ENCODE measurements at regions not wholly inside any gene's neighbourhood (a gene's known extent, or its start where the extent isn't known, plus 50 kb on each side); places are given as distances from the start of the nearest gene placed in this dataset.

GRCh38 chr19:27922970-27923369 is 1290.0 kb downstream of the UQCRFS1 start:
- no peak for DNase-seq

- DNase-seq = no peak
Observed at GRCh38 chr19:27920774-27921173, 1292.2 kb downstream of the UQCRFS1 start.

DNA sequence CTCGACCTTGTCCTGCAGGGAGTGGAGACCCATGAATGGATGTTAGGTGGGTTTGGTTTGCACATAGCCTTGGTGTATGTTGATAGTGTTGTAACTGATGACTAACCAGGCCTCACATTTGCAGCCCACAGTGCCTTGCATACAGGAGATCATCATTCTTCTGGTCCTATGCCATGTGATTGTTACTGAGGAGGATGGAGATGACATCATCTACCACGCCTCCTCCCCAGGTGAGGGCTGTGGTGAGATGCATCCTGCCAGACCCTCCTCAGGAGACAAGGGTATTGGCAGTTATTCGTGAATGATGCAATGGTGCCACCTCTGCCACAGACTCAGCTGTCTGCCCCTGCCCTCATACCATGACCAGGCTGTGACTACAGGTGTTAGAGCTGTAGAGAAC is 1294.1 kb downstream of the UQCRFS1 start:
- DNase-seq = no peak

GRCh38 chr19:27911122-27911898 is 1301.6 kb downstream of the UQCRFS1 start:
- DNase-seq = no peak

DNA sequence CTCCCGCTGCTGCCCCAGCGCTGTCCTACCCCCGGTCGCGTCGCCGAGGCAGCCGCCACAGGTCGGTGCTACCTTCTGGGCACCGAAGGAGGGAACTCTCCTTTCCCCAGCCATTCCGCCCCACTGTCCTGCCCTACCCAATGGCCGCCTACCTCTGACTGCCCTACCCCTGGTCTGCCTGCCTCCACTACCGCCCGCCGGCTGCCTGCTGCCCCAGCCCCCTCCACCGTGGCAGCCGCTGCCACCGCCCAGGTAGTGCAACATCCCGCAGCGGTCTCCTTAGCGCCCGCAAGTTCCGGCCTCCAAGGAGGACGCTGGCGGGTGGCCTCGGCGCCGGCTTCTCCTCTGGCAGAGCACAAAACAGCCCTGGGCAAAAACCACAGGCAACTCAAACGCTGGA is 1303.1 kb downstream of the UQCRFS1 start:
- no peak for DNase-seq

- DNase-seq = no peak
Observed at GRCh38 chr19:27909185-27909840, 1303.6 kb downstream of the UQCRFS1 start.

GRCh38 chr19:27906081-27906480 is 1306.9 kb downstream of the UQCRFS1 start:
- peak in 48 of 56 donors; percentile 2 to 86 (median 51) for DNase-seq

DNA sequence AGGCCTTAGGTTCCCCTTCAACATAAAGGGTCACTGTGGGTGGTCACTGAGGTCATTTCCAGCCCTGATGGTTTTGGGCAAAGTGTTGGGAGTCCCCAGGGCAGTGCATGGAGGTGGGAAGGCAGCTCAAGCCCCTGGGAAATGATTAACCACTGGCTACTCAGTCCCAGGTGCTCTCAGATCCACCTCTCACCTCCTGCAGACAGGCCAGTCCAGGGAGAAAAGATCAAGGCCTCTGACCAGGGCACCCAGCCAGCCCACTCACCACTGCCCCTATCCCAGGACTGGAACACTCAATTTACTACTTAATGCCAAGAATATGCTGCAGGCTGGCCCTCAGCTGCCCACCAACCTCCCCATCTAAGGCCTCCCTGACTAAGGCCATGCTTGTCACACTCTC is 1307.9 kb downstream of the UQCRFS1 start:
- DNase-seq = no peak

GRCh38 chr19:27901078-27901477 is 1311.9 kb downstream of the UQCRFS1 start:
- no peak for DNase-seq

GRCh38 chr19:27896091-27896490 is 1316.9 kb downstream of the UQCRFS1 start:
- no peak for DNase-seq

DNA sequence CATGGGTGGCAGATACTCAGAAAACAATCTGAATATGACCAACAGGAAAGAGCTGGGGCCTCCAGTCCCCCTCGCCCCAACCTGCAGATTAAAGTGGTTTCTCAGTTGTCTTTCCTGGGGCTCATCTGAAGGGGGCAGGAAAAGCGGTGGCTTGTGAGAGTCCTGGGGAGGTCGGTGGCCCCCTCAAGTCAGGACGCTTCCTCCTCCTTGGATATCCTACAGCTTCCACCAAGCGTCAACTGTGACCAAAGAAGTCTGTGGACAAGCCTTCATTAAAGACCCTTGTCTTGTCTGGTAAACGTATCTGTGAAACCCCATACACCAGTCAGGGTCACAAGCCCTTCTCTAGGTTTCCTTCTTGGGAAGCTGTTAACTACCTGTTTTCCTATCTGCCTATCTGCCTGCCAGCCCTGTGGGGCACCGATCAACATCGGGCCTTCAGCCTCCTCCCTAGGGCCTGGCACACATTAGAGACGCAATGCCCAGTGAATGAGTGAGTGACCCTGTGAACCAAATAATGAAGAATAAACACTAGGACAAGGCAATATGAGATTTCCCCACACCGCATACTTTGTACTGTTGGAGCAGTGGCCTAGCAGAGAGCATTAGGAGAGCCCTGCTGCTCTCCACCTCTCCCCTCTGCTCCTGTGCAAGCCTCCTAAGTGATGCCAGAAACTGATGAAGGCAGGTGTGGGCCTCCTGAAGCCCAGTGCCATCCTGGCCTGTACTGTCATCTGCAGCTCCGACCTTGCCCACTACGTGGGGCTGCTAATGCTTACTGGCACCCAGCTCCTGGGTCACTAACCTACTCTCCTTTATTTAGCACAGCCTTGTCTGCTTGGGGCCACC is 1317.8 kb downstream of the UQCRFS1 start:
- no peak for DNase-seq

- DNase-seq = no peak
Observed at GRCh38 chr19:27892500-27892899, 1320.5 kb downstream of the UQCRFS1 start.

DNA sequence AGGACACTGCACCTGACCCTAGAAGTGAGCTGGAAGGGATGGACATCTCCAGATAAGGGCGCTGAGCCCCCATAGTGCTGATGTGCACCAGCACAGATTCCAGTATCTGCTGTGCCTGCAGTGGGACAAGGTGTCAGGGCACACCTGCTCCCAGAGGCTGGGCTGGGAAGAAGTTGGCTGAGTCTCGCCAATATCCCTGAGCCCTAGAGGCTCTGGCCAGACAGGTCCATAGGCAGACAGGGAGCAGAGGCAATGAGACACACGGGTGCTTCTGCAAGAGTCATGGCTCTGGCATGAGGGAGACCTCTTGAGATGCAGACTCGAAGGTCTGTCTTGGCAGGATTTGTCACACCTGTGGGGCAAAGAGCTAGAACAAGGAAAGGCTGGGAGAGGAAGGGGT is 1321.5 kb downstream of the UQCRFS1 start:
- DNase-seq = no peak

GRCh38 chr19:27890696-27891095 is 1322.3 kb downstream of the UQCRFS1 start:
- no peak for DNase-seq

- no peak for DNase-seq
Observed at GRCh38 chr19:27890206-27890605, 1322.7 kb downstream of the UQCRFS1 start.

GRCh38 chr19:27889156-27889555 is 1323.8 kb downstream of the UQCRFS1 start:
- no peak for DNase-seq

GRCh38 chr19:27887946-27888345 is 1325.0 kb downstream of the UQCRFS1 start:
- DNase-seq = no peak

GRCh38 chr19:27885359-27885758 is 1327.6 kb downstream of the UQCRFS1 start:
- no peak for DNase-seq

GRCh38 chr19:27884376-27884775 is 1328.6 kb downstream of the UQCRFS1 start:
- no peak for DNase-seq

- no peak for DNase-seq
Observed at GRCh38 chr19:27881213-27881612, 1331.7 kb downstream of the UQCRFS1 start.

DNA sequence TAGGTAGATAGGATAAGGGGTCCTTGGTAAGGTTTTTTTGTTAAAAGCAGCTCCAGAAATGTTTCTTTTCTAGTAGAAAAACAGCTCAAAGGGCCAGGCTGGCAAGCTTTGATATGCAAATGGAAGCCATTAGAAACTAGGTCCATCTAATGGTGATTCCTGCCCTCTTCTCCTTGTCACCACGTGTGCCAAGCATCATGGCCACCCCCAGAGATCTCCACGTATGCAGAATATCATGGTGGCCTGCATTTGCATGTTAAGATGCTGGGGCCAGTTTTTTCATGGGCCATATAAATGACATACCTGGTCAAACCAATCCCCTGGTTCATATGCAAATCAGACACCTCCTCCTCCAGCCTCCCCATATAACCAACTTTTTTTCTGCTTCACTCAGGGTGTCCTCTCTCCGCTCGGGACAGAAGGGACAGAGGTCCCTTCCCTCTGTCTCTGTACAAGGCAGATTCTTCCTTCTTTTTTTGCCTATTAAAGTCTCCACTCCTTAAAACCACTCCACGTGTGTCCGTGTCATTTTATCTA is 1335.9 kb downstream of the UQCRFS1 start:
- no peak for DNase-seq

DNA sequence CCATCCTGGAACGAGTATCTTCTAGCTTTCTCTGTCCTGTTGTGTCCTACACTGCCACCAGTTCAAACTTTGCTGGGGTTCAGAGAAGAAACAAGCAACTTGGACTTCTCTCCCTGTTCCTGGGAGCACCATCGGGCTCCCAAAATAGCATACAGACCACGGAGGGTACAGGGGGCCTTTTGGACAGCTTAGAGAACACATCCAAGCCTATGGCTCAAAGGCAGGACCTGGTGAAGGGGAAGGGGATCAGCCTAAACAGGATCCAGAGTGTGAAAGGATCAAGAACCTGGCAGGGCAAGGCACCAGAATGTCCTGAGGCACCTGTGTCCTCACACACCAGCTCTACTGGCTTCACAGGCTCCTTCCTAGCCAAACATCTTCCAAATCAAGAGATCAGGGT is 1336.5 kb downstream of the UQCRFS1 start:
- no peak for DNase-seq

All from amygdala (tissue), 56 donors.